SK-N-MC (cell line): ENCODE measurements at regions not wholly inside any gene's neighbourhood (a gene's known extent, or its start where the extent isn't known, plus 50 kb on each side); places are given as distances from the start of the nearest gene placed in this dataset.

Source experiments
- EZH2 ChIP-seq: fragments of 200-600 bp; sonication (generic); IDR thresholded peaks from one replicate; pipeline ENCODE4 v1.6.1; 2017; ENCODE audit warnings: antibody characterized with exemption
- FOXP2 ChIP-seq: optimal IDR thresholded peaks from 2 replicates; pipeline ENCODE3; 2011; ENCODE audit warnings: mild to moderate bottlenecking, moderate library complexity; ENCODE audit not compliant: insufficient read depth; ENCODE audit errors: extremely low read length, control extremely low read depth
- POLR2AphosphoS5 ChIP-seq: IDR thresholded peaks from 2 replicates; pipeline ENCODE4 v1.6.1; 2012; ENCODE audit warnings: mild to moderate bottlenecking, low read depth, low read length, borderline replicate concordance

- TF ChIP-seq EZH2 (no peak), POLR2AphosphoS5 (no peak), FOXP2 (no peak)
Observed at GRCh38 chr15:35769656-35770055, 223.7 kb upstream of the DPH6 start.
